KBM-7 (cell line): ENCODE measurements at regions not wholly inside any gene's neighbourhood (a gene's known extent, or its start where the extent isn't known, plus 50 kb on each side); places are given as distances from the start of the nearest gene placed in this dataset.

ENCODE experiments used
- DNase-seq: peaks from one replicate; pipeline ENCODE4 v3.0.0-alpha.2; 2015
- in situ Hi-C: fragments of 300-500 bp; cut with MboI; formaldehyde crosslinking; loops from 2 replicates; pipeline ENCODE4 v1.14.3; 2020; ENCODE audit warnings: low sequenced_read_pairs, low pct_unique_long_range_greater_than_20kb, mixed read lengths

DNA sequence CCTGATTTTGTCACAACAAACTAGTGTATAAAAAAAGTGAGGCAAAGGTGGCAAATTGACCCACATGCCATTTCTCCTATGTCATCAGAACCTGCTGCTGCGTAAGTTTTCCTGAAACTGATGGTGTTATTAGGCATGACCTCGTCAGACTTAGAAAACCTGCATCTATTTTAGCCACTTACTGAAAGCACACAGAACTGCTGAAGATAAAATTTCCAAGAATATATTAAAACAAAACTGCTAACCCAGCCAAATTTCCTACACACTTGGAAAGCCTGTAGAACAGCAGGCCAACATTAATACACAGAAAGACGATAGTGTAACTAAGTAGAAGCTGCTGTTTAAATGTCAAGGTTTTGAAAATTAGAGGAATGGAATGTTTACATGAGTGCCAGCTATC, 674.5 kb upstream of the CXADR start:
- DNase-seq: no peak
- in situ Hi-C loops: no loop called here

- in situ Hi-C loops: no loop called here
- no peak for DNase-seq
Observed at GRCh38 chr21:16840538-16840937, 672.3 kb upstream of the CXADR start.

- no peak for DNase-seq
- in situ Hi-C loops: no loop called here
Observed at GRCh38 chr21:16841975-16842695, 670.7 kb upstream of the CXADR start.

- in situ Hi-C loops: no loop called here
- no peak for DNase-seq
Observed at GRCh38 chr21:16842696-16843035, 670.2 kb upstream of the CXADR start.

- DNase-seq: no peak
- in situ Hi-C loops: no loop called here
Observed at GRCh38 chr21:16847211-16847610, 665.6 kb upstream of the CXADR start.

GRCh38 chr21:16851054-16851453, 661.8 kb upstream of the CXADR start:
- DNase-seq: no peak
- in situ Hi-C loops: no loop called here

DNA sequence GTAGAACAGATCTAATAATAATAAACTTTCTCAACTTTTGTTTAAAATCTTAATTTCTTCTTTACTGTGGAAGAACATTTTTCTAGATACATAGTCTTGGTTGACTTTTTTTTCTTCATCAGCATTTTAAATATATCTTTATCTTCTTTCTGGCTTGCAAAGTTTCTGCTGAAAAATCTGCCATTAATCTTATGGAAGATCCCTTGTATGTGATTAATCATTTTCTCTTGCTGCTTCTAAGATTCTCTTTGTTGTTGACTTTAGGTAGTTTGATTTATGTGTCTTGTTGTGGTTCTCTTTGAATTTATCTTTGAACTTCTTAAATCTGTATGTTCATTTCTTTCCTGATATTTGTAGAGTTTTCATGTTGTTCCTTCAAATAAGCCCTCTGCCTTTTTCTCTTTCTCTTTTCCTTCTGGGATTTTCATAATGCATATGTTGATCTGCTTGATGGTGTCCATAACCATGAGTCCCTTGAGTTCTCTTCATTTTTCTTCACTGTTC, 657.6 kb upstream of the CXADR start:
- in situ Hi-C loops: no loop called here

GRCh38 chr21:16863362-16863905, 649.4 kb upstream of the CXADR start:
- no peak for DNase-seq
- in situ Hi-C loops: no loop called here

More for the DNA sequence above, 657.6 kb upstream of the CXADR start:
- no peak for DNase-seq

DNA sequence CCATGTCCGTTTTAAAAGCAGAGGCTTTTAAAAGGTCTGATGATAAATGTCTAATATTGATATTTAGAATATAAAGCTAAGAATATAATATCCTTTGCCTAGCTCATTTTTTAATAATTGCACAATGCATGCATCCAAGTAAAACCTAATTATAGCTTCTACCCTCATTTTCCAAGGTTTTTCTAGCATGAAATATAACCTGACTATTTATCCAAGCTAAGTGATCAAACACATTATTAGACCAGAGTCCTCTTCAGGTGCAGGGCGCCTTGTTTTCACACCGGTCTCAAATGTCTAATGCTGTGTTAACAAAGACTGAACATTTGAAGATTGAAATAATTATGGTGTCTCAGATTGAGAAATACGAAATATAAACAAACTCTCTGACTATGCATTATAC, 648.9 kb upstream of the CXADR start:
- in situ Hi-C loops: no loop called here
- no peak for DNase-seq

DNA sequence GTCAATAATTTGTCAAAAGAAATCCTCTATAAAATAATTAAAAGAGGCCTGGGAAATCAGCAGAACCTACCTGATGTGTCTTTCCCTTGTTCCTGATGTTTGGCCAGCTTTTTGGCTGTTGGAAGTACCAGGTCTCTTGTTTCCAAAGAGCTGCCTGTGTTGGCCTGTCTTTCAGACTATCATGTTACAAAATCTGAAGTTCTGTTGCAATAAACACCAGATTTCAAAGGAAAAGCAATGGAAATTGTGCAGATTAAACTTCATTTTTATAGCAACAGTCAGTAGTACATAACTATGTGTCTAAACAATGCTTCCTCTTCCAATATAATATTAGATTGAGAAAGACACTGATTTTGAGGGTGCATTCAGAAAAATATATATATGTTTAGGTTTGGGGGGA, 647.2 kb upstream of the CXADR start:
- DNase-seq: no peak
- in situ Hi-C loops: no loop called here

DNA sequence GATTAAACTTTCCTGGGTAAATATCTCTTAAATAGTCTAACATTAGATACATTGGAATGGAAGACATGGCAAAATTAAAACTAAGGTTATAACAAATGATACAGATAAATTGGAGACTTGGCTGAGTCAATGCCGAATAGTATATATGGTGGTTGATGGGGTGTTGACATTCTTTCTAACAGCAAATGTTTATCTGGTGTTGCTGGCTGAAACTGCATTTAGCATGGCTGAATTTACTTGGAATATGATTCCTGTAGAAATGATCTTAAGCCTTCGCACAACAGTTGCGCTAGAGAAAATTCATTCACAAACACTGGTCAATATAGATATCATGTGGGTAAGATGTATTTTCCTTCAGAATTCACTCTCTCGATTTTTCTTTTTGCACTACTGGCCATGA, 646.0 kb upstream of the CXADR start:
- in situ Hi-C loops: no loop called here
- DNase-seq: no peak

DNA sequence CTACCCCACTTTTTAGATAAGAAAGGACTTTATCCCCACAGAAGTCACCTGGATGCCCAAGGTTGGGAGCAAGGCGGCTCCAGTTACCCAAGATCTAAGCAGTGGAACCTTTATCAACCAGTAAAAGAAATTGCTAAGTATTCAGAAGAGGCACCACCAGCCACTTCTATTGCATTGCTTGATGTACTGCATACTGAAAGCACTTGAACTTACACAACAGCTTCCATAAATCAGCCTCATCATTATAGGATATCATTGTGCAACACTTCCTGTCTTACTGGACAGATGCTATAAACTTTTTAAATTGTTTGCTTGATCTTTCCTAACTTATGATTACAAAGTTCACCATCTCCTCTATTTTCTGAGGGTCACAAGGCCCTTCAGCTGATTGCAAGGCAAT, 642.7 kb upstream of the CXADR start:
- no peak for DNase-seq
- in situ Hi-C loops: no loop called here

- in situ Hi-C loops: no loop called here
- DNase-seq: no peak
Observed at GRCh38 chr21:16872616-16873015, 640.2 kb upstream of the CXADR start.

DNA sequence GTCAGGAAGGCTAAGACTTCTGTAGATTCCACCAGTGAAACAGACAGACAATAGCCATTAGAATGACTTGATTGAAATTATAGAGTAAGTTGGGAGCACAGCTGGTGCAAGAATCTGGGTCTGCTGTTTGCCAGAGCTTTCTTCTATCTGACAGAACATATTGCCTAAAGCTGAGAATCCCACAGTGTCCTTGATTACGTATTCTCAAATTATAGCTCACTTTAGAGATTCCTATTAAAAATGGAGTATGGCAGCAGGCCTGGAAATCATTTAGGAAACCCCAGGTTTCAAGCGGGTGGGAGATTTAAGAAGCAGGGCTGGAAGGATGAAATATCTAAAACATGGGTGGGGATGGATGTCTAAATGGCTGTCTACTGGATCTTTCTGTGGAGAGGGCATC, 639.7 kb upstream of the CXADR start:
- no peak for DNase-seq
- in situ Hi-C loops: no loop called here

DNA sequence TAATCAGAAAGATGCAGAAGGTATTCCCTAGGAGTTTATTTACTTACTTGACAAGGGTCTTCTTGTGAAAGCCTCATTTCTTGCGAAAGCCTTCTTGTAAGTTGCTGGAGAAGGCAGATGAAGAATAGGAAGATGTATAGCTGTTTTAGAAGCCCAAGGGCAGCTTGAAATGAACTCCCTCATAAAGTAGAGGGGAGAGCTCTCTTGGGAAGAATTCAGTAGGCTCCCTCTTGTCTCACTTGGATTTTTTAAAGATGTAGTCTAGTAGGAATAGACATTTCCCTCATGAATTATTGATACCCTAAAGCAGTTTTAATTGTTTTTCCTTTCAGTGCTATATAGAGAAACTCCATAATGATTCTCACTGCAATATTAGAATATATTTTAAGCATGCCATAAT, 639.2 kb upstream of the CXADR start:
- DNase-seq: no peak
- in situ Hi-C loops: no loop called here

DNA sequence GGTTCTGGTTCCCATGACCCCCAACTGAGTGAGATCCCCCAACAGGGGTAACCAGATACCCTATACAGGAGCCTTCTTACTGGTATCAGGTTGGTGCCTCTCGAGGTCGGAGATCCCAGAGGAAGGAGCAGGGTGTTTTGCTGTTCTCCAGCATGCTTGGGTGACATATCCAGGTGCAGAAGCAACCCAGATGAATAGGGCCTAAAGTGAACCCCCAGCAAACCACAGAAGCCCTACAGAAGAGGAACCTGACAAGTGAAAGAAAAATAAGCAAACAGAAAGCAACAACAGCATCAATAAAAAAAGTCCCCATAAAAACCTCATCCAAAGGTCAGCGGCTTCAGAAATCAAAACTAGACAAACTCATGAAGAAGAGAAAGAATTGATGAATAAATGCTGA, 633.4 kb upstream of the CXADR start:
- in situ Hi-C loops: no loop called here
- no peak for DNase-seq

- in situ Hi-C loops: no loop called here
- no peak for DNase-seq
Observed at GRCh38 chr21:16891821-16892220, 621.0 kb upstream of the CXADR start.

GRCh38 chr21:16900685-16901084, 612.2 kb upstream of the CXADR start:
- in situ Hi-C loops: no loop called here
- DNase-seq: no peak

DNA sequence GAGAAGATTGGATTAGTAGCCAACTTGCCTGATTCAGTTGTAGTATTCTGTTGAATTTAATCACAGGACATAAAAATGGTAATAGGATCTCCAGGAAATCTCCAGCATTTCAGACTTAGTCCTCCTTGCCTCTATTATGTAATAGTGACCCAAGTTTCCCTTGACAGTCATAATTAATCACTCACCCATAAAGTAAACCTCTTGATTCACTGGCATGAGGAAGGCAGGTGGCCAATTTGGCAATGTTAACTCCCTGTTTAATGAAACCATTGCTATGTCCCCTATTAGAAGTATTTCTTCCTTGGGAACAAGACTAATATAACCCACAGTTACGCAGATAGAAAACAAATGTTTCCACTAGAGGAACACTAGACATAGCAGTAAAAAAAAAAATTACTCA, 604.8 kb upstream of the CXADR start:
- in situ Hi-C loops: no loop called here
- no peak for DNase-seq

DNA sequence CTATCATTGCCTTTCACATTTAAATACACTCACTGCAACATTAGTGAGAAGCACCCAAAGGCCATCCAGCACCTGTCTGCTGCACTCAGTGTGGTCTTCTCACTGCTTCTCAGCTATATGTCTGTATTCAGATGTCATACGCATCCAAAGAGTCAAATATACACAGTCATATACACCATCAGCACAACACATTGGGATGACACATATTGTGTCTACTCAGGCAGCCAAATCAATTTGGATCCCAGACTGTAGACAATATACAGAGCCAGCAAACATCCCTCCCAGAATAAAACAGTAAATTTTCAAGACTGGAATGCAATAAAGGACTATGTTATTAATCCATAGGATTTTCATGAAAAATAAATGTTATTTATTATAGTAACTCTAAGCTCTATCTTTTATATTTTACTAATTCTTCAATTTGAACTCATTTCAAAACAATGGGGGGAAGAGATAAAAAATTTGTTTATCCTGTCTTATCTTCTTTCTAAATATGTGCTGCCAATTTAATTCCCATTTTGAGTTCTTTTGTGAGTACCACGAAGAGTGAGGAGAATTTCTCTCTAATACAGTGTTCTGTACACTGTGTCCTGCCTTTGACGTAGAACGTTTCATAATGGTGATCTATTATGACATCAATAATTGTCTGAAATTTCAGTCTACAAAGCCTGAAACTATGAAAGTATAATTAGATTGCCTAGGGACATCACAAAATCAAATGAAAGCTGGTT, 602.2 kb upstream of the CXADR start:
- no peak for DNase-seq
- in situ Hi-C loops: no loop called here

- in situ Hi-C loops: no loop called here
- DNase-seq: no peak
Observed at GRCh38 chr21:16911166-16911607, 601.7 kb upstream of the CXADR start.
